Stimulated activated CD8-positive, alpha-beta memory T cell treated with anti-CD3 and anti-CD28 coated beads, Interleukin-12 subunit alpha, Interleukin-12 subunit beta, amount 100 ng/mL, for 1 hour (primary cell): ENCODE measurements at regions not wholly inside any gene's neighbourhood (a gene's known extent, or its start where the extent isn't known, plus 50 kb on each side); places are given as distances from the start of the nearest gene placed in this dataset.

Experiments
- DNase-seq: peaks from one replicate; pipeline ENCODE4 v3.0.0-alpha.2; 2020; ENCODE audit warnings: low read depth

GRCh38 chr5:68407311-68408239 lies 192.0 kb downstream of the PIK3R1 start:
- DNase-seq = no peak

GRCh38 chr5:68408345-68408871 lies 192.9 kb downstream of the PIK3R1 start:
- DNase-seq = no peak

- DNase-seq = no peak
Observed at GRCh38 chr5:68409259-68409658, 193.7 kb downstream of the PIK3R1 start.

GRCh38 chr5:68411161-68411560 lies 195.6 kb downstream of the PIK3R1 start:
- DNase-seq = no peak

- DNase-seq = no peak
Observed at GRCh38 chr5:68415177-68416085, 199.9 kb downstream of the PIK3R1 start.

- DNase-seq = no peak
Observed at GRCh38 chr5:68416714-68417113, 201.2 kb downstream of the PIK3R1 start.

- no peak for DNase-seq
Observed at GRCh38 chr5:68418201-68418600, 202.6 kb downstream of the PIK3R1 start.

GRCh38 chr5:68418680-68419079 lies 203.1 kb downstream of the PIK3R1 start:
- no peak for DNase-seq

GRCh38 chr5:68419081-68419636 lies 203.6 kb downstream of the PIK3R1 start:
- DNase-seq = no peak

GRCh38 chr5:68419637-68420452 lies 204.3 kb downstream of the PIK3R1 start:
- DNase-seq = no peak

- DNase-seq = no peak
Observed at GRCh38 chr5:68420476-68421344, 205.2 kb downstream of the PIK3R1 start.

- DNase-seq = no peak
Observed at GRCh38 chr5:68421485-68422220, 206.1 kb downstream of the PIK3R1 start.

- DNase-seq = no peak
Observed at GRCh38 chr5:68423154-68423811, 207.7 kb downstream of the PIK3R1 start.

GRCh38 chr5:68424799-68425537 lies 209.4 kb downstream of the PIK3R1 start:
- DNase-seq = no peak

- DNase-seq = no peak
Observed at GRCh38 chr5:68426586-68426985, 211.0 kb downstream of the PIK3R1 start.

- no peak for DNase-seq
Observed at GRCh38 chr5:68428231-68428811, 212.8 kb downstream of the PIK3R1 start.

- no peak for DNase-seq
Observed at GRCh38 chr5:68429510-68429909, 214.0 kb downstream of the PIK3R1 start.

- no peak for DNase-seq
Observed at GRCh38 chr5:68430279-68430678, 214.7 kb downstream of the PIK3R1 start.
